ENCODE measurements at regions not wholly inside any gene's neighbourhood (a gene's known extent, or its start where the extent isn't known, plus 50 kb on each side); places are given as distances from the start of the nearest gene placed in this dataset.
A peak's percentile ranks its signal among the peaks of the same experiment; 100 is the strongest.

GRCh38 chr11:115625502-115625901 is 121.3 kb upstream of the CADM1 start:
- Histone ChIP-seq H3K27ac (no peak overlapping the region), H3K9me3 (no peaks in the 10 kb centered on the region), H3K4me1 (peaks cover 17% of the 10 kb centered on the region), H3K27me3 (ENCODE audit: insufficient read depth in 3 of 3, low read length in 2 of 3) (no peaks in the 10 kb centered on the region), H3K36me3 (ENCODE audit: insufficient read depth in 1 of 2, low read depth in 1 of 2) (no peaks in the 10 kb centered on the region), H3K4me3 (no peak overlapping the region)
- DNase-seq (no peak), ATAC-seq (no peak)
- intact Hi-C loops (cut with DNase I): no loop called here
- no peak for TF ChIP-seq CTCF (IDR thresholded peaks at IDR 0.05)
- WGBS, 3 donors: 84 to 93% (median 89%) methylated on average over 5 of the region's 5 CpGs

- peaks cover 17% of the 10 kb centered on the region for H3K4me1 ChIP-seq
- H3K36me3 ChIP-seq (ENCODE audit: insufficient read depth in 1 of 2, low read depth in 1 of 2): no peaks in the 10 kb centered on the region
- intact Hi-C loops (cut with DNase I): no loop called here
- ATAC-seq (no peak), DNase-seq (no peak)
- no peak overlapping the region for H3K4me3 ChIP-seq
- H3K27me3 ChIP-seq (ENCODE audit: insufficient read depth in 3 of 3, low read length in 2 of 3): no peaks in the 10 kb centered on the region
- 87 to 98% (median 91%) methylated on average over 7 of the region's 7 CpGs for WGBS, 3 donors
- H3K27ac ChIP-seq: no peak overlapping the region
- no peaks in the 10 kb centered on the region for H3K9me3 ChIP-seq
- no peak for TF ChIP-seq CTCF (IDR thresholded peaks at IDR 0.05)
These were observed 119.8 kb upstream of the CADM1 start for GRCh38 chr11:115624065-115624464.

- Histone ChIP-seq H3K9me3 (no peaks in the 10 kb centered on the region), H3K36me3 (ENCODE audit: insufficient read depth in 1 of 2, low read depth in 1 of 2) (no peaks in the 10 kb centered on the region), H3K27ac (peak overlapping the region; percentile 73), H3K27me3 (ENCODE audit: insufficient read depth in 3 of 3, low read length in 2 of 3) (no peaks in the 10 kb centered on the region), H3K4me1 (peaks cover 17% of the 10 kb centered on the region), H3K4me3 (no peak overlapping the region)
- TF ChIP-seq CTCF (IDR thresholded peaks at IDR 0.05): no peak
- intact Hi-C loops (cut with DNase I): no loop called here
- DNase-seq: peak; percentile 91
- ATAC-seq: peak; percentile 95 to 99 (median 96)
- 7 to 19% (median 12%) methylated on average over 9 of the region's 9 CpGs for WGBS, 3 donors
These were observed 118.8 kb upstream of the CADM1 start for GRCh38 chr11:115623021-115623451.

GRCh38 chr11:115618428-115618827 is 114.2 kb upstream of the CADM1 start:
- Histone ChIP-seq H3K27me3 (ENCODE audit: insufficient read depth in 3 of 3, low read length in 2 of 3) (no peaks in the 10 kb centered on the region), H3K27ac (no peak overlapping the region), H3K36me3 (ENCODE audit: insufficient read depth in 1 of 2, low read depth in 1 of 2) (no peaks in the 10 kb centered on the region), H3K4me1 (peaks cover 16% of the 10 kb centered on the region), H3K4me3 (no peak overlapping the region), H3K9me3 (no peaks in the 10 kb centered on the region)
- TF ChIP-seq CTCF (IDR thresholded peaks at IDR 0.05): no peak
- DNase-seq: no peak
- no peak for ATAC-seq
- intact Hi-C loops (cut with DNase I): no loop called here

GRCh38 chr11:115617767-115618166 is 113.6 kb upstream of the CADM1 start:
- Histone ChIP-seq H3K4me3 (no peak overlapping the region), H3K36me3 (ENCODE audit: insufficient read depth in 1 of 2, low read depth in 1 of 2) (no peaks in the 10 kb centered on the region), H3K27ac (no peak overlapping the region), H3K27me3 (ENCODE audit: insufficient read depth in 3 of 3, low read length in 2 of 3) (no peaks in the 10 kb centered on the region), H3K9me3 (no peaks in the 10 kb centered on the region), H3K4me1 (peaks cover 11% of the 10 kb centered on the region)
- 28 to 35% (median 34%) methylated on average over 2 of the region's 2 CpGs for WGBS, 3 donors
- ATAC-seq (no peak), DNase-seq (no peak)
- intact Hi-C loops (cut with DNase I): no loop called here
- no peak for TF ChIP-seq CTCF (IDR thresholded peaks at IDR 0.05)
